Stimulated activated CD4-positive, alpha-beta T cell treated with anti-CD3 and anti-CD28 coated beads, Interleukin-1b, Interleukin-23, amount 100 ng/mL, for 1 hour (primary cell): ENCODE measurements at regions not wholly inside any gene's neighbourhood (a gene's known extent, or its start where the extent isn't known, plus 50 kb on each side); places are given as distances from the start of the nearest gene placed in this dataset.

Experiments
- DNase-seq, 2 donors: peaks; one replicate each; pipeline ENCODE4 v3.0.0-alpha.2; 2020; ENCODE audit warnings: low read depth in 2 of 2

GRCh38 chr16:79662122-79662521 is 61.6 kb upstream of the MAF start:
- DNase-seq, result no peak

DNA sequence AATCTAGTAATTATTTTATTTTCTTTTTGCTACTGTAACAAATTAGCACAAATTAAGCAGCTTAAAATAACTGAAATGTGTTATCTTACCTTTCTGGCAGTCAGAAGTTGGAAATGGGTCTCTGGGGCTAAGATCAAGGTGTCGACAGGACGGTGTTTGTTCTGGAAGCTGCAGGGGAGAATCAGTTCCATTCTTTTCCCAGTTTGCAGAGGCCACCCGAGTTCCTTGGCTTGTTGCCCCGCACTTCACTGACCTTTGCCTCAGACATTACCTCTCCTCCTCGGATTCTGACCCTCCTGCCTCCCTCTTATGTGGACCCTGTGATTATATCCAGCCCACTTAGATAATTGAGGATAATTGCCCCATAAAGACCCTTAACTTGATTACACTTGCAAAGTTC is 61.0 kb upstream of the MAF start:
- no peak for DNase-seq

GRCh38 chr16:79659344-79659743 is 58.8 kb upstream of the MAF start:
- no peak for DNase-seq

GRCh38 chr16:79658301-79659033 is 57.9 kb upstream of the MAF start:
- no peak for DNase-seq

DNA sequence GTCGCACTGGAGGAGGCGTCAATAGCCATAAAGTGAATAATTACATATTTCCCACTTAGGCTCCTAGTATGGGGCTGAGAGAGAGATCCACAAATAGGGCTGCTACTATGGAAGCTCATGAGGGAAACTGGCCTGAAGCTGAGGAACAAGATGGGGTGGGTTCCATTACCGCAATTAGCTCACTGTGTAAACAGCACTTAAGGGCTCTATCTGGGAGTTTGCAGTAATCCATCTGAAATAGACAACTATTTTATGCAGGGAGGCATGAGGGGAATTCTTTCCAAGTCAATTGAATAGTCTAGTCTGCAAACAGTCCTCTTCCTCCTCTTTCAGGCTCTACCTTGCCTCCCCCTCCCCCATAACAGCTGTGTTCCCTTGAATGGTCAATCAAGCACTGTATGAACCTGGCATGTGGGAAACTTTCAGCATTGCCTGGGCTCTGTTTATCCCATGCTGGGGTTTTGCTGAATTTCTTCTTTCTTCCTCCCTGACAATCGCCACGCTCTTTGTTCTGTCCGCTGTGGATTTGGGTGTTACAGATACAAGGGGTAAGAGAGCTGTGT is 56.1 kb upstream of the MAF start:
- no peak for DNase-seq

- DNase-seq, result no peak
Measured at GRCh38 chr16:79653373-79653891, 52.9 kb upstream of the MAF start.

- no peak for DNase-seq
Measured at GRCh38 chr16:79651363-79651762, 50.8 kb upstream of the MAF start.
